Neuronal stem cell (in vitro differentiated cells): ENCODE measurements at regions not wholly inside any gene's neighbourhood (a gene's known extent, or its start where the extent isn't known, plus 50 kb on each side); places are given as distances from the start of the nearest gene placed in this dataset.

Experiments used
- DNase-seq: peaks from one replicate; pipeline ENCODE4 v3.0.0-alpha.2; 2013; ENCODE audit warnings: low spot score
- H2AFZ ChIP-seq: one replicate; pipeline ENCODE4 v1.6.1; 2013; ENCODE audit warnings: mild to moderate bottlenecking, low read length, inconsistent platforms
- H2AK5ac ChIP-seq: 2 replicates; pipeline ENCODE4 v1.6.1; 2013; ENCODE audit warnings: low read depth, mild to moderate bottlenecking, inconsistent platforms, low read length, moderate library complexity, mixed read lengths
- H2BK120ac ChIP-seq: 2 replicates; pipeline ENCODE4 v1.6.1; 2013; ENCODE audit warnings: low read depth, mild to moderate bottlenecking, inconsistent platforms, low read length, moderate library complexity, mixed read lengths
- H2BK12ac ChIP-seq: one replicate; pipeline ENCODE4 v1.6.1; 2013; ENCODE audit warnings: low read length, inconsistent platforms
- H2BK15ac ChIP-seq: 2 replicates; pipeline ENCODE4 v1.6.1; 2013; ENCODE audit warnings: mild to moderate bottlenecking, low read length, inconsistent platforms, mixed read lengths
- H2BK5ac ChIP-seq: one replicate; pipeline ENCODE4 v1.6.1; 2013; ENCODE audit warnings: inconsistent platforms, mild to moderate bottlenecking, low read length, moderate library complexity
- H3K14ac ChIP-seq: one replicate; pipeline ENCODE4 v1.6.1; 2013; ENCODE audit warnings: low read length, inconsistent platforms
- H3K18ac ChIP-seq: 2 replicates; pipeline ENCODE4 v1.6.1; 2013; ENCODE audit warnings: low read length, inconsistent platforms
- H3K23ac ChIP-seq: 2 replicates; pipeline ENCODE4 v1.6.1; 2013; ENCODE audit warnings: low read depth, mild to moderate bottlenecking, mixed read lengths, low read length, inconsistent platforms; ENCODE audit not compliant: poor library complexity
- H3K27ac ChIP-seq: replicated peaks from 3 replicates; pipeline ENCODE4 v1.5.1; 2013; ENCODE audit warnings: low read length, inconsistent platforms
- H3K27me3 ChIP-seq, 3 experiments: 2 replicates each; pipeline ENCODE4 v1.6.1; 2013; ENCODE audit warnings: low read length in 3 of 3, mild to moderate bottlenecking in 2 of 3, inconsistent platforms in 1 of 3, low read depth in 1 of 3, mixed read lengths in 1 of 3, moderate library complexity in 1 of 3; ENCODE audit not compliant: control insufficient read depth in 3 of 3, insufficient read depth in 3 of 3
- H3K36me3 ChIP-seq, 2 donors: replicated peaks in 1 of 2; 2 replicates each; pipeline ENCODE4 v1.6.1; 2013; ENCODE audit warnings: low read length in 2 of 2; ENCODE audit not compliant: control insufficient read depth in 2 of 2, insufficient read depth in 2 of 2
- H3K4ac ChIP-seq: 2 replicates; pipeline ENCODE4 v1.6.1; 2013; ENCODE audit warnings: inconsistent platforms, mild to moderate bottlenecking, low read length, moderate library complexity
- H3K4me1 ChIP-seq, 2 donors: 1 replicate in 1 of 2; 2 replicates in 1 of 2; pipeline ENCODE4 v1.6.1; 2013; ENCODE audit warnings: low read length in 2 of 2, low read depth in 1 of 2; ENCODE audit not compliant: control insufficient read depth in 2 of 2, insufficient read depth in 1 of 2
- H3K4me2 ChIP-seq: one replicate; pipeline ENCODE4 v1.6.1; 2013; ENCODE audit warnings: mild to moderate bottlenecking, low read length, inconsistent platforms; ENCODE audit not compliant: insufficient read depth, poor library complexity, severe bottlenecking
- H3K4me3 ChIP-seq, 2 donors: 2 replicates each; pipeline ENCODE4 v1.5.1; 2013; ENCODE audit warnings: low read length in 2 of 2, mild to moderate bottlenecking in 2 of 2, inconsistent platforms in 1 of 2, moderate library complexity in 1 of 2
- H3K79me1 ChIP-seq: one replicate; pipeline ENCODE4 v1.6.1; 2013; ENCODE audit warnings: low read depth, mild to moderate bottlenecking, inconsistent platforms, low read length, moderate library complexity
- H3K9ac ChIP-seq: one replicate; pipeline ENCODE4 v1.6.1; 2013; ENCODE audit warnings: mild to moderate bottlenecking, low read depth, low read length, inconsistent platforms; ENCODE audit not compliant: poor library complexity
- H3K9me3 ChIP-seq, 2 donors: replicated peaks in 1 of 2; 2 replicates each; pipeline versions ENCODE3 to v1.6.1; 2013; ENCODE audit warnings: low read length in 2 of 2, mild to moderate bottlenecking in 2 of 2, inconsistent platforms in 1 of 2, low read depth in 1 of 2, mixed read lengths in 1 of 2, moderate library complexity in 1 of 2; ENCODE audit not compliant: control insufficient read depth in 2 of 2, insufficient read depth in 1 of 2
- H4K8ac ChIP-seq: one replicate; pipeline ENCODE4 v1.6.1; 2013; ENCODE audit warnings: low read depth, mild to moderate bottlenecking, inconsistent platforms, low read length, moderate library complexity
- H4K91ac ChIP-seq: one replicate; pipeline ENCODE4 v1.6.1; 2013; ENCODE audit warnings: low read length, low read depth, mild to moderate bottlenecking, inconsistent platforms; ENCODE audit not compliant: poor library complexity
- WGBS, 2 donors: extraction: QIAGEN DNeasy Blood & Tissue Kit; methylation state at CpG; one replicate each; pipeline ENCODE4 v1.1.7; 2013; ENCODE audit warnings: missing lambda C conversion rate in 2 of 2, mixed read lengths in 1 of 2; ENCODE audit not compliant: insufficient read length in 2 of 2, insufficient replicate concordance in 1 of 2; ENCODE audit errors: extremely low coverage in 2 of 2; 5-methylcytosine and 5-hydroxymethylcytosine counted together

DNA sequence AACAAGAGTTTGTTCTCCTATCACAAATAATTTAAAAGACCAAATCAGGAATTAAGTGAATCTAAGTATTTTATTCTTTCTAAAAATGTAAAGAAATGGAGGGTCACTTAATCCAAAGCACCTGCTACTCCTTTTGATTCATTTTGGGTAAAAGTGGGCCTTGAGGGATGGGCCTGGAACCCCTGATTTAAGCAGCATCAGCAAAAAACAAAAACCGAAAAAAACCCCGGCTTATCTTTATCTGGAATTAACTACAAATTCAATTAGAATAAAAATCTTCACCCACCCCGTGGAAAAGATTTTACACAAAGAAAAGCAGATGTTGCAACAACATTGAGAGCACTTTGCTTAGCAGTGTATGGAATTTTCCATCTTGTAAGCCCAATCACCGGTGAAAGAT, 1018.2 kb downstream of the MCTP2 start:
- H2AFZ ChIP-seq: no peak overlapping the region
- no CpG with 5 or more reads among the region's 4 CpGs for WGBS, 2 donors
- no peak for DNase-seq

GRCh38 chr15:95252404-95252803, 1021.0 kb downstream of the MCTP2 start:
- peaks cover 0 to 1% of the 10 kb centered on the region in 2 donors for H3K4me1 ChIP-seq
- H3K36me3 ChIP-seq: no peaks in the 10 kb centered on the region
- WGBS, 2 donors: no CpG with 5 or more reads among the region's 1 CpG
- no peak overlapping the region for H3K27ac ChIP-seq
- H2BK120ac ChIP-seq: no peak overlapping the region
- H3K79me1 ChIP-seq: no peaks in the 10 kb centered on the region
- no peaks in the 10 kb centered on the region for H3K9me3 ChIP-seq
- no peaks in the 10 kb centered on the region for H3K27me3 ChIP-seq
- H3K9ac ChIP-seq: no peak overlapping the region
- no peak overlapping the region for H3K23ac ChIP-seq
- H3K18ac ChIP-seq: no peak overlapping the region
- DNase-seq: no peak
- no peak overlapping the region for H2BK5ac ChIP-seq
- H2BK12ac ChIP-seq: no peak overlapping the region
- no peak overlapping the region for H4K91ac ChIP-seq
- H3K4ac ChIP-seq: no peak overlapping the region
- H2AFZ ChIP-seq: no peak overlapping the region
- H3K4me3 ChIP-seq: no peak overlapping the region
- no peak overlapping the region for H2BK15ac ChIP-seq
- H3K14ac ChIP-seq: no peak overlapping the region
- H3K4me2 ChIP-seq: no peak overlapping the region
- H4K8ac ChIP-seq: no peak overlapping the region
- H2AK5ac ChIP-seq: no peak overlapping the region

More for the DNA sequence above, 1018.2 kb downstream of the MCTP2 start:
- Histone ChIP-seq H3K9ac (no peak overlapping the region), H3K4me1 (no peaks in the 10 kb centered on the region), H3K4ac (no peak overlapping the region), H3K36me3 (no peaks in the 10 kb centered on the region), H3K79me1 (no peaks in the 10 kb centered on the region), H4K8ac (no peak overlapping the region), H3K27me3 (no peaks in the 10 kb centered on the region), H3K4me2 (no peak overlapping the region), H3K27ac (no peak overlapping the region), H3K4me3 (no peak overlapping the region), H2BK120ac (no peak overlapping the region), H3K9me3 (no peaks in the 10 kb centered on the region), H2BK12ac (no peak overlapping the region), H3K23ac (no peak overlapping the region), H3K18ac (no peak overlapping the region), H2BK5ac (no peak overlapping the region), H3K14ac (no peak overlapping the region), H2AK5ac (no peak overlapping the region), H2BK15ac (no peak overlapping the region), H4K91ac (no peak overlapping the region)

DNA sequence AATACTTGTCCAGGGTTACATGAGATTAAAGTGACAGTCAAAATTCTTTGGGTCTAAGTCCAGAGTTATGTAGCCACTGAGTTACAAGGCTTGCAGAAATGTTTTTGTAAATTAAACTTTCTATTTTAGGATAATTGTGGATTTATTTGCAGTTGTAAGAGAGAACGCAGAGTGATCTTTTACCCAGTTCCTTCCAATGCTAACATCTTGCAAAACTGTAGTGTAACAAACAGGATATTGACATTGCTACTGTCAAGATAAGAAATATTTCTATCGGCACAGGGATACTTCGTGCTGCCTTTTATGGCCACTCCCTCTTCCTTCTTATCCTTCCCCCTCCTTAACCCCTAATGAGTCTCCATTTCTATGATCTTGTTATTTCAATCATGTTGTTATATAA, 1022.9 kb downstream of the MCTP2 start:
- DNase-seq: no peak
- WGBS, 2 donors: no CpG with 5 or more reads among the region's 3 CpGs
- Histone ChIP-seq H3K9ac (no peak overlapping the region), H3K14ac (no peak overlapping the region), H2BK120ac (no peak overlapping the region), H3K9me3 (no peaks in the 10 kb centered on the region), H3K36me3 (no peaks in the 10 kb centered on the region), H2BK15ac (no peak overlapping the region), H3K4me3 (no peak overlapping the region), H4K8ac (no peak overlapping the region), H2BK5ac (no peak overlapping the region), H3K23ac (no peak overlapping the region), H2AK5ac (no peak overlapping the region), H2AFZ (no peak overlapping the region), H3K18ac (no peak overlapping the region), H3K79me1 (no peaks in the 10 kb centered on the region), H2BK12ac (no peak overlapping the region), H3K4me1 (peaks cover 0 to 1% of the 10 kb centered on the region in 2 donors), H3K4ac (no peak overlapping the region), H4K91ac (no peak overlapping the region), H3K27ac (no peak overlapping the region), H3K27me3 (no peaks in the 10 kb centered on the region), H3K4me2 (no peak overlapping the region)

DNA sequence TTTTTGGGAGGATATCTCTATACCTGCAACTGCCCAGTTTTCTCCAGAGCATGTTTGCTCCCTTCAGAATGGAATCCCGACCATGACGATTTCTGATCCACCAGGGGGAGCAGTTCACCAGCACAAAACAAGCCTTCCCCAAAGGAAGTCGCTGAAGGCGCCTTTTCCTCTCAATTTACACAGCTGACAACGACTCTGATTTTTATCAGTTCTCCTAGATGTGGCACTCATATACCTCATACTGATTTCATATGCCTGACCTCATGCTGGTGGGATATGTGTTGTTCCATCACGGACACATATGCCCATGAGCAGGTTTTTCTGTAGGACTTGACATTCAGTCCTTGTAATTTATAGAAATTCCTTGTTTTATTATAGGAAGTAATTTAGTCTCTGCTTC, 1028.2 kb downstream of the MCTP2 start:
- DNase-seq: peak; percentile 66
- no peak overlapping the region for H3K9ac ChIP-seq
- H4K91ac ChIP-seq: no peak overlapping the region
- H3K14ac ChIP-seq: no peak overlapping the region
- H4K8ac ChIP-seq: no peak overlapping the region
- H3K4me2 ChIP-seq: no peak overlapping the region
- H3K27ac ChIP-seq: no peak overlapping the region
- H2BK12ac ChIP-seq: no peak overlapping the region
- no peak overlapping the region for H3K18ac ChIP-seq
- H3K36me3 ChIP-seq: no peaks in the 10 kb centered on the region
- no peak overlapping the region for H2BK5ac ChIP-seq
- H2BK15ac ChIP-seq: no peak overlapping the region
- peaks cover 3 to 5% of the 10 kb centered on the region in 2 donors for H3K4me1 ChIP-seq
- no peak overlapping the region for H2AK5ac ChIP-seq
- H3K4me3 ChIP-seq: no peak overlapping the region
- no peak overlapping the region for H3K23ac ChIP-seq
- no peak overlapping the region for H3K4ac ChIP-seq
- peak overlapping the region; percentile 58 for H2AFZ ChIP-seq
- H3K79me1 ChIP-seq: no peaks in the 10 kb centered on the region
- no peaks in the 10 kb centered on the region for H3K9me3 ChIP-seq
- no CpG with 5 or more reads among the region's 6 CpGs for whole genome bisulfite sequencing, 2 donors
- H2BK120ac ChIP-seq: no peak overlapping the region
- no peaks in the 10 kb centered on the region for H3K27me3 ChIP-seq
